ENCODE measurements at regions not wholly inside any gene's neighbourhood (a gene's known extent, or its start where the extent isn't known, plus 50 kb on each side); places are given as distances from the start of the nearest gene placed in this dataset.

DNA sequence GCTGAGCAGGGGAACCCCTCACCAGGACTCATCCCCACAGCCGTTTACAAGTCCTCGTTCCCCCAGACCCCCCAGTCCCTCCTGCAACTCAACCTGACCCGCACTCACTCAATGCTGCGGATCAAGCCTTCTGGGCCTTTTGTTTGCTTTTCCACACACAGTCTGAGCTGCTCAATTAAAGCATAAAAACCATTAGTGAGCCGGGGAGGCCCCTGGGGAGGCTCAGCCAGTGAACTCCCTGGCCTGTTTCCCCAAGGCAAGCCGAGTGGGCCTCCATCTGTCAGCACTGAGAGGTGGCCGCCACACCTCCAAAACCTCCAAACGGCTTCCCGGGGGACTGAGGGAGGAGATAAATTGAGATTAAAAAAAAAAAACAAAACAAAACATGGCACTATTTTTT is 158.5 kb downstream of the SHOX start:
- peak overlapping the region; percentile 35 for H2BK120ac ChIP-seq (replicated peaks; ENCODE audit: low read depth, low read length)
- no peak overlapping the region for H2AK5ac ChIP-seq (ENCODE audit: low read depth, low read length)
- H3K4me2 ChIP-seq (ENCODE audit: insufficient read depth in 1 of 2, low read depth in 2 of 2, low read length in 2 of 2): no peak overlapping the region; a peak in 1 of 4 replicates
- no peaks in the 10 kb centered on the region for H3K27me3 ChIP-seq (replicated peaks in 1 of 4; ENCODE audit: control insufficient read depth in 3 of 4, extremely low read depth in 1 of 4, insufficient read depth in 3 of 4, low read length in 3 of 4)
- H3K23ac ChIP-seq (ENCODE audit: insufficient read length): no peak overlapping the region
- no peak overlapping the region for H3K56ac ChIP-seq (replicated peaks; ENCODE audit: insufficient read length, low read depth, low read length)
- H3K36me3 ChIP-seq (ENCODE audit: control insufficient read depth in 2 of 4, insufficient read depth in 4 of 4, low read length in 3 of 4): no peaks in the 10 kb centered on the region
- H3K4ac ChIP-seq (replicated peaks; ENCODE audit: insufficient read length, low read depth, low read length): no peak overlapping the region
- no peak overlapping the region for H3K9ac ChIP-seq (replicated peaks in 1 of 4; ENCODE audit: extremely low read depth in 1 of 4, low read depth in 3 of 4, low read length in 3 of 4)
- POLR2A ChIA-PET (ENCODE audit: partially characterized antibody): no interaction called here
- H4K91ac ChIP-seq (replicated peaks; ENCODE audit: insufficient read length, low read length): peak overlapping the region; percentile 83
- no peak overlapping the region for H2BK20ac ChIP-seq (ENCODE audit: low read length)
- H3K14ac ChIP-seq (ENCODE audit: insufficient read length): no peak overlapping the region
- H3K23me2 ChIP-seq (ENCODE audit: low read depth, low read length): no peaks in the 10 kb centered on the region; the same call in 1 of the 2 replicates
- peaks cover 5 to 32% (median 15%) of the 10 kb centered on the region in 4 experiments for H3K4me1 ChIP-seq (replicated peaks in 1 of 4; ENCODE audit: control insufficient read depth in 3 of 4, insufficient read depth in 4 of 4, low read length in 3 of 4)
- no peak overlapping the region for H3K27ac ChIP-seq (ENCODE audit: low read depth, low read length)
- peak overlapping the region; percentile 1; the same call in 1 of the 2 replicates for H2AFZ ChIP-seq (ENCODE audit: low read length)
- H2BK12ac ChIP-seq (ENCODE audit: low read depth, low read length): peak overlapping the region; percentile 75; the same call in 1 of the 2 replicates
- FAIRE-seq (no peak), DNase-seq (ENCODE audit: low read depth in 1 of 2, low spot score in 2 of 2) (no peak)
- no peak overlapping the region for H3K4me3 ChIP-seq (ENCODE audit: extremely low read depth in 1 of 4, insufficient read depth in 2 of 4, low read depth in 3 of 4, low read length in 4 of 4)
- no peaks in the 10 kb centered on the region for H3K9me3 ChIP-seq (ENCODE audit: insufficient read depth in 2 of 2, low read depth in 1 of 2, low read length in 1 of 2)
- H4K5ac ChIP-seq (ENCODE audit: insufficient read length, low read depth, low read length): no peak overlapping the region
- H3K79me2 ChIP-seq (ENCODE audit: control insufficient read depth in 1 of 2, insufficient read depth in 2 of 2, low read length in 2 of 2): no peaks in the 10 kb centered on the region
- CTCF ChIA-PET (ENCODE audit: partially characterized antibody): no interaction called here
- H4K8ac ChIP-seq (ENCODE audit: extremely low read depth, insufficient read depth, low read length): no peak overlapping the region
- H4K20me1 ChIP-seq (replicated peaks in 1 of 2; ENCODE audit: control insufficient read depth in 1 of 2, insufficient read depth in 2 of 2, low read length in 2 of 2): no peaks in the 10 kb centered on the region
- 70% methylated on average over 8 of the region's 9 CpGs; no CpG with 5 or more reads in 1 of the 2 experiments for WGBS, 2 experiments (ENCODE audit: extremely low coverage in 1 of 2, insufficient coverage in 1 of 2, insufficient read length in 1 of 2, insufficient replicate concordance in 2 of 2, low coverage in 1 of 2, low lambda C conversion rate in 2 of 2, missing lambda C conversion rate in 1 of 2)
- no peak overlapping the region for H2BK15ac ChIP-seq (ENCODE audit: low read length)
- H3K18ac ChIP-seq (ENCODE audit: extremely low read depth, low read length): peak overlapping the region; percentile 44; the same call in 1 of the 2 replicates
- H2BK5ac ChIP-seq (ENCODE audit: low read depth, low read length): peak overlapping the region; percentile 71; the same call in 1 of the 2 replicates
- H3K79me1 ChIP-seq (ENCODE audit: low read depth, low read length): no peaks in the 10 kb centered on the region
- TF ChIP-seq FOSL1 (IDR thresholded peaks at IDR 0.05; ENCODE audit: insufficient read depth, low read depth, low read length) (no peak), RXRA (IDR thresholded peaks at IDR 0.05; ENCODE audit: insufficient read depth, low read depth, low read length) (no peak), JUND (IDR thresholded peaks at IDR 0.05; ENCODE audit: low read length) (no peak), TEAD4 (IDR thresholded peaks at IDR 0.05; ENCODE audit: low read depth, low read length) (no peak), POLR2AphosphoS5 (IDR thresholded peaks at IDR 0.05; ENCODE audit: low read depth, low read length) (no peak), NANOG (IDR thresholded peaks at IDR 0.05; ENCODE audit: insufficient read depth, low read depth, low read length, poor library complexity, severe bottlenecking) (no peak), CREB1 (IDR thresholded peaks at IDR 0.05) (no peak), EZH2 (IDR thresholded peaks at IDR 0.05; ENCODE audit: low read depth, low read length, severe bottlenecking) (no peak)
- TF ChIP-seq, protein P1, sequence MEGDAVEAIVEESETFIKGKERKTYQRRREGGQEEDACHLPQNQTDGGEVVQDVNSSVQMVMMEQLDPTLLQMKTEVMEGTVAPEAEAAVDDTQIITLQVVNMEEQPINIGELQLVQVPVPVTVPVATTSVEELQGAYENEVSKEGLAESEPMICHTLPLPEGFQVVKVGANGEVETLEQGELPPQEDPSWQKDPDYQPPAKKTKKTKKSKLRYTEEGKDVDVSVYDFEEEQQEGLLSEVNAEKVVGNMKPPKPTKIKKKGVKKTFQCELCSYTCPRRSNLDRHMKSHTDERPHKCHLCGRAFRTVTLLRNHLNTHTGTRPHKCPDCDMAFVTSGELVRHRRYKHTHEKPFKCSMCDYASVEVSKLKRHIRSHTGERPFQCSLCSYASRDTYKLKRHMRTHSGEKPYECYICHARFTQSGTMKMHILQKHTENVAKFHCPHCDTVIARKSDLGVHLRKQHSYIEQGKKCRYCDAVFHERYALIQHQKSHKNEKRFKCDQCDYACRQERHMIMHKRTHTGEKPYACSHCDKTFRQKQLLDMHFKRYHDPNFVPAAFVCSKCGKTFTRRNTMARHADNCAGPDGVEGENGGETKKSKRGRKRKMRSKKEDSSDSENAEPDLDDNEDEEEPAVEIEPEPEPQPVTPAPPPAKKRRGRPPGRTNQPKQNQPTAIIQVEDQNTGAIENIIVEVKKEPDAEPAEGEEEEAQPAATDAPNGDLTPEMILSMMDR (IDR thresholded peaks at IDR 0.05; ENCODE audit: control extremely low read depth in 1 of 3, insufficient read depth in 1 of 3, low read depth in 1 of 3, low read length in 3 of 3): no peak
- TF ChIP-seq, protein P2, sequence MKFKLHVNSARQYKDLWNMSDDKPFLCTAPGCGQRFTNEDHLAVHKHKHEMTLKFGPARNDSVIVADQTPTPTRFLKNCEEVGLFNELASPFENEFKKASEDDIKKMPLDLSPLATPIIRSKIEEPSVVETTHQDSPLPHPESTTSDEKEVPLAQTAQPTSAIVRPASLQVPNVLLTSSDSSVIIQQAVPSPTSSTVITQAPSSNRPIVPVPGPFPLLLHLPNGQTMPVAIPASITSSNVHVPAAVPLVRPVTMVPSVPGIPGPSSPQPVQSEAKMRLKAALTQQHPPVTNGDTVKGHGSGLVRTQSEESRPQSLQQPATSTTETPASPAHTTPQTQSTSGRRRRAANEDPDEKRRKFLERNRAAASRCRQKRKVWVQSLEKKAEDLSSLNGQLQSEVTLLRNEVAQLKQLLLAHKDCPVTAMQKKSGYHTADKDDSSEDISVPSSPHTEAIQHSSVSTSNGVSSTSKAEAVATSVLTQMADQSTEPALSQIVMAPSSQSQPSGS (IDR thresholded peaks at IDR 0.05; ENCODE audit: low read length): no peak

Data from H1 (cell line).